ENCODE measurements at regions not wholly inside any gene's neighbourhood (a gene's known extent, or its start where the extent isn't known, plus 50 kb on each side); places are given as distances from the start of the nearest gene placed in this dataset.

DNA sequence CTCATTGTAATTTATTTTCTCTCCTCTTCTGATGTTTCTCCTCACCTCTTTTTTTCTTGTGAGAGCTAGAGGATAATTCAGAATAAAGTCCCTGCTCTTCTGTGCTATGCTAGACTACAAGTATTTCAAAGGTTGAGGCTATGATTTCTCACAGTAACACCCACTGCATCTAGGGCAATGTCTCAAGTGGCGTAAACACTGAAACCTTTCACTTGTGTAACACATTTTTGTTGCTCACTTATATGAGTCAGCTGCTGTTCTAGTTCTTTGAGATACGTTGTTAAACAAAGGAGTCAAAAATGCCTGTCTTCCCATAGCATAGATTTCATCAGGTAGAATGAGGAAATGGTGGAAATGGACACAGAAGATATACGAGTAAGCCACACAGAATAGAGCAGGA is 305.1 kb upstream of the PITRM1 start:
- TF ChIP-seq POLR2A (IDR thresholded peaks at IDR 0.05) (no peak), POLR2AphosphoS5 (IDR thresholded peaks at IDR 0.05) (peak in 1 of 3 donors; percentile 48), EP300 (IDR thresholded peaks at IDR 0.05) (no peak)
- TF ChIP-seq, protein P1, sequence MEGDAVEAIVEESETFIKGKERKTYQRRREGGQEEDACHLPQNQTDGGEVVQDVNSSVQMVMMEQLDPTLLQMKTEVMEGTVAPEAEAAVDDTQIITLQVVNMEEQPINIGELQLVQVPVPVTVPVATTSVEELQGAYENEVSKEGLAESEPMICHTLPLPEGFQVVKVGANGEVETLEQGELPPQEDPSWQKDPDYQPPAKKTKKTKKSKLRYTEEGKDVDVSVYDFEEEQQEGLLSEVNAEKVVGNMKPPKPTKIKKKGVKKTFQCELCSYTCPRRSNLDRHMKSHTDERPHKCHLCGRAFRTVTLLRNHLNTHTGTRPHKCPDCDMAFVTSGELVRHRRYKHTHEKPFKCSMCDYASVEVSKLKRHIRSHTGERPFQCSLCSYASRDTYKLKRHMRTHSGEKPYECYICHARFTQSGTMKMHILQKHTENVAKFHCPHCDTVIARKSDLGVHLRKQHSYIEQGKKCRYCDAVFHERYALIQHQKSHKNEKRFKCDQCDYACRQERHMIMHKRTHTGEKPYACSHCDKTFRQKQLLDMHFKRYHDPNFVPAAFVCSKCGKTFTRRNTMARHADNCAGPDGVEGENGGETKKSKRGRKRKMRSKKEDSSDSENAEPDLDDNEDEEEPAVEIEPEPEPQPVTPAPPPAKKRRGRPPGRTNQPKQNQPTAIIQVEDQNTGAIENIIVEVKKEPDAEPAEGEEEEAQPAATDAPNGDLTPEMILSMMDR (IDR thresholded peaks at IDR 0.05) = no peak
- Histone ChIP-seq H3K4me3 (no peak overlapping the region), H3K27me3 (no peaks in the 10 kb centered on the region), H3K36me3 (no peaks in the 10 kb centered on the region), H3K9me3 (no peaks in the 10 kb centered on the region), H3K27ac (no peak overlapping the region), H3K4me1 (peaks cover 0 to 19% (median 12%) of the 10 kb centered on the region in 4 donors)
- intact Hi-C loops (cut with DNase I; ENCODE audit: low total_unique reads) = no loop called here
- WGBS, 5 donors = 36 to 45% (median 43%) methylated on average over 3 of the region's 3 CpGs
- DNase-seq = no peak

DNA sequence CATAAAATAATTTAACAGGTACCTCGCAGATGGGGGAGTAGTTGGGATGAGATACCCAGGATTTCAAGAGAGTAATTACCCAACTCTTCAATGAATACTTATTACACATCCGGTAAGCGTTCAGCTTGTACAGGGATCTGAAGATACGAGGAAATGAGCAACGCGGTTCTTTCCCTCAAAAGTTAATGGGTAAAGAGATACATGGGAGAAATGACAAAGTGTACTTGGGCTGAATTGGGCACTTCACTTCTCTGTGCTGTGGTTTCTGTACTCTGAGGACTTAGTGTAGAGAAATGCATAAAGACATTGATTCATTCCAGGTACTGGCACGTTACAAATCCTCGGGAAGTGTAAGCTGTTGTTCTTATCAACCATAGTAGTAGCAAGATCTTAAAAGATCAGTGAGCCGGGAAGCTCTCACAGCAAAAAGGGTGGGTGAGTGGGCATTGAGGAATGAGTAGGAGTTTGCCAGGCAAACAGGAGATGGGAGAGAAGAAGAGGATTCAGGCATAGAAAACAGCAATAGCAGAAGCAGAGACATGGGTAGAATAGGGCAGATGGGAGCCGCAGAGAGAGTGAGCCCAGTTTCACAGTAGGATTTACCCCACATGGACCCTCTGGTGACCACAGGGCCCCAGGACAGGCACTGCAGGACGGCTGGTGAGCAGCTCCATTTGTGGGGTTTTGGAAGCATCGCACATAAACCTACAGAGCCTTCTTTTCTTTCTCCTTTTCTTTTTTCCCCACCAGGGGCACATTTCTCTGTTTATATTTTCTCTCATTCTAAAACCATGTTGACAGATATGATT is 304.3 kb upstream of the PITRM1 start:
- H3K36me3 ChIP-seq = no peaks in the 10 kb centered on the region
- H3K27me3 ChIP-seq = no peaks in the 10 kb centered on the region
- peaks cover under 1 to 17% (median 11%) of the 10 kb centered on the region in 4 donors for H3K4me1 ChIP-seq
- H3K4me3 ChIP-seq = no peak overlapping the region
- intact Hi-C loops (cut with DNase I; ENCODE audit: low total_unique reads) = no loop called here
- no peak for DNase-seq
- TF ChIP-seq POLR2AphosphoS5 (IDR thresholded peaks at IDR 0.05) = no peak
- TF ChIP-seq, protein P1 (IDR thresholded peaks at IDR 0.05) = no peak
- no peak for TF ChIP-seq POLR2A (IDR thresholded peaks at IDR 0.05)
- TF ChIP-seq EP300 (IDR thresholded peaks at IDR 0.05) = no peak
- H3K9me3 ChIP-seq = no peaks in the 10 kb centered on the region
- H3K27ac ChIP-seq = no peak overlapping the region
- WGBS, 5 donors = 91 to 94% (median 94%) methylated on average over 12 of the region's 12 CpGs

GRCh38 chr10:3476186-3476585 is 303.6 kb upstream of the PITRM1 start:
- intact Hi-C loops (cut with DNase I; ENCODE audit: low total_unique reads) = no loop called here
- no peak overlapping the region for H3K4me3 ChIP-seq
- TF ChIP-seq, protein P1 (IDR thresholded peaks at IDR 0.05) = no peak
- no peak for TF ChIP-seq EP300 (IDR thresholded peaks at IDR 0.05)
- no peak for TF ChIP-seq POLR2A (IDR thresholded peaks at IDR 0.05)
- no peak for TF ChIP-seq POLR2AphosphoS5 (IDR thresholded peaks at IDR 0.05)
- no peaks in the 10 kb centered on the region for H3K9me3 ChIP-seq
- no peaks in the 10 kb centered on the region for H3K36me3 ChIP-seq
- peaks cover 0 to 19% (median 12%) of the 10 kb centered on the region in 4 donors for H3K4me1 ChIP-seq
- H3K27ac ChIP-seq = no peak overlapping the region
- 84 to 95% (median 91%) methylated on average over 10 of the region's 10 CpGs for WGBS, 5 donors
- no peaks in the 10 kb centered on the region for H3K27me3 ChIP-seq
- no peak for DNase-seq

- Histone ChIP-seq H3K9me3 (no peaks in the 10 kb centered on the region), H3K27ac (no peak overlapping the region), H3K36me3 (no peaks in the 10 kb centered on the region), H3K27me3 (no peaks in the 10 kb centered on the region), H3K4me3 (no peak overlapping the region), H3K4me1 (peaks cover 0 to 19% (median 12%) of the 10 kb centered on the region in 4 donors)
- TF ChIP-seq, protein P1 (IDR thresholded peaks at IDR 0.05) = no peak
- TF ChIP-seq POLR2AphosphoS5 (IDR thresholded peaks at IDR 0.05) (no peak), POLR2A (IDR thresholded peaks at IDR 0.05) (no peak), EP300 (IDR thresholded peaks at IDR 0.05) (no peak)
- 84 to 92% (median 89%) methylated on average over 6 of the region's 6 CpGs for WGBS, 5 donors
- no peak for DNase-seq
- intact Hi-C loops (cut with DNase I; ENCODE audit: low total_unique reads) = no loop called here
Measured at GRCh38 chr10:3475367-3475766, 302.8 kb upstream of the PITRM1 start.

Measured in stomach (tissue), 8 donors.